ENCODE measurements at regions not wholly inside any gene's neighbourhood (a gene's known extent, or its start where the extent isn't known, plus 50 kb on each side); places are given as distances from the start of the nearest gene placed in this dataset.

DNA sequence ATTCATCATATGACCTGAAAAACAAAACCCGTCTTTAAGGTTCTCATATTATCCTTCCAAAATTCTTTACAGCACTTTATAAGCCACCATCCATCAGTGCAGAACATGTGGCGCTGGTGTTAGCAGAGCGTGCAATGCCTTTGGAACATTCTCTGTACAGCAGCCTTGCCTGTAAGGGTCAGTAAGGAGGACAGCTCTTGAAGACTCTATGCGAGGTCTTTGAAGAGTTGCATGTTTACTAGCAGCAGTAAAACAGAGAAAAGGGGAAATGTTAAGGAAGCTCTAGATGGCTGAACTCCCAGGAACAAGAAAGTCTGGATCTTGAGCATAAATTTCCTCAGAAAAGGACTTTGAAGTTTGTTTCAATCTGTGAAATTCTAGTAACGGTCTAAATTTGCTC, 365.6 kb downstream of the DUSP10 start:
- Histone ChIP-seq H2AFZ (ENCODE audit: low read length) (no peak overlapping the region), H3K4me3 (ENCODE audit: low read depth, low read length, poor library complexity, severe bottlenecking) (no peak overlapping the region), H3K9me3 (ENCODE audit: low read length) (no peaks in the 10 kb centered on the region), H3K27me3 (ENCODE audit: insufficient read depth, low read length) (no peaks in the 10 kb centered on the region), H4K20me1 (ENCODE audit: insufficient read depth, low read length) (no peaks in the 10 kb centered on the region), H3K36me3 (ENCODE audit: insufficient read depth, low read length) (no peaks in the 10 kb centered on the region), H3K27ac (ENCODE audit: low read depth, low read length, poor library complexity, severe bottlenecking) (no peak overlapping the region), H3K9me2 (ENCODE audit: low read depth, low read length) (no peaks in the 10 kb centered on the region), H3K9ac (ENCODE audit: low read length) (no peak overlapping the region), H3K4me2 (ENCODE audit: low read length) (no peak overlapping the region), H3F3A (ENCODE audit: insufficient read depth, low read length) (no peaks in the 10 kb centered on the region), H3K4me1 (ENCODE audit: insufficient read depth, low read length, severe bottlenecking) (no peaks in the 10 kb centered on the region), H3K79me2 (ENCODE audit: insufficient read depth, low read length) (no peaks in the 10 kb centered on the region)
- TF ChIP-seq, protein P1, sequence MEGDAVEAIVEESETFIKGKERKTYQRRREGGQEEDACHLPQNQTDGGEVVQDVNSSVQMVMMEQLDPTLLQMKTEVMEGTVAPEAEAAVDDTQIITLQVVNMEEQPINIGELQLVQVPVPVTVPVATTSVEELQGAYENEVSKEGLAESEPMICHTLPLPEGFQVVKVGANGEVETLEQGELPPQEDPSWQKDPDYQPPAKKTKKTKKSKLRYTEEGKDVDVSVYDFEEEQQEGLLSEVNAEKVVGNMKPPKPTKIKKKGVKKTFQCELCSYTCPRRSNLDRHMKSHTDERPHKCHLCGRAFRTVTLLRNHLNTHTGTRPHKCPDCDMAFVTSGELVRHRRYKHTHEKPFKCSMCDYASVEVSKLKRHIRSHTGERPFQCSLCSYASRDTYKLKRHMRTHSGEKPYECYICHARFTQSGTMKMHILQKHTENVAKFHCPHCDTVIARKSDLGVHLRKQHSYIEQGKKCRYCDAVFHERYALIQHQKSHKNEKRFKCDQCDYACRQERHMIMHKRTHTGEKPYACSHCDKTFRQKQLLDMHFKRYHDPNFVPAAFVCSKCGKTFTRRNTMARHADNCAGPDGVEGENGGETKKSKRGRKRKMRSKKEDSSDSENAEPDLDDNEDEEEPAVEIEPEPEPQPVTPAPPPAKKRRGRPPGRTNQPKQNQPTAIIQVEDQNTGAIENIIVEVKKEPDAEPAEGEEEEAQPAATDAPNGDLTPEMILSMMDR (IDR thresholded peaks at IDR 0.05; ENCODE audit: low read length): no peak
- TF ChIP-seq EZH2 (IDR thresholded peaks at IDR 0.05; ENCODE audit: borderline replicate concordance, low read length): no peak

DNA sequence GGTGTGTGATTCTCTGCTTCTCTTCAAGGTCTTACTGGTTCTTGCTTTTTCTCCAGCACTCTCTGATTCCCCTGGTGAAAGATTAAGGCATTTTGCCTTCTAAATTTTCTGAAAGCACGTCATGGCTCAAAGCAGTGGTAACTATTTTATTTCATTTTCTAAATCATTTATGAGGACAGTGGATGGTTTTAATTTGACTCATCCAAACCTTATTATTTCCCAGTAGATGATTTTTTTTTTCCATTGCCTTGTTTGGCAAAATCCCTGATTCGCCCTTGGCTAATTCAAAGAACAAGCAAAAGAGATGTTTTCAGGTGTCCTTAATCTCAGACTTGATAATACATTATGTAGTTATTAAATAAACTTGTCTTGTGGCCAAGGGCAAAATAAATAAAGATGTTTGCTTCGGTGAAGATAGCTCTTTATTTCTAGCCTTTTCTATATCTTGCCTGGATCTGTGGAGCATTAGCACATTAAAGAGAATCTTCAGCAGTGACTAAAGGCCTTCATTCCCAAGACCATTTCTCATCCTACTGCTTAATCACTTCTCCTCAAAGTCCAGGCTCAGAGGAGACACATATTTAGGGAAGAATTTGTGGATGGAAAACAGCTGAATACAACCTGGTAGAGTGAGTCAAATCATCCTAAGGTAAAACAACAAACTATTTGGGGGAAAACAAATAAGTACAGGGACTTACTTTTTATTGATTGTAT, 359.8 kb downstream of the DUSP10 start:
- no peaks in the 10 kb centered on the region for H3F3A ChIP-seq (ENCODE audit: insufficient read depth, low read length)
- no peak for TF ChIP-seq EZH2 (IDR thresholded peaks at IDR 0.05; ENCODE audit: borderline replicate concordance, low read length)
- TF ChIP-seq, protein P1 (IDR thresholded peaks at IDR 0.05; ENCODE audit: low read length): no peak
- no peaks in the 10 kb centered on the region for H3K9me3 ChIP-seq (ENCODE audit: low read length)
- H3K4me2 ChIP-seq (ENCODE audit: low read length): no peak overlapping the region
- no peaks in the 10 kb centered on the region for H3K27me3 ChIP-seq (ENCODE audit: insufficient read depth, low read length)
- no peaks in the 10 kb centered on the region for H3K9me2 ChIP-seq (ENCODE audit: low read depth, low read length)
- H3K4me1 ChIP-seq (ENCODE audit: insufficient read depth, low read length, severe bottlenecking): no peaks in the 10 kb centered on the region
- H3K4me3 ChIP-seq (ENCODE audit: low read depth, low read length, poor library complexity, severe bottlenecking): no peak overlapping the region
- no peaks in the 10 kb centered on the region for H3K79me2 ChIP-seq (ENCODE audit: insufficient read depth, low read length)
- H3K27ac ChIP-seq (ENCODE audit: low read depth, low read length, poor library complexity, severe bottlenecking): no peak overlapping the region
- no peaks in the 10 kb centered on the region for H4K20me1 ChIP-seq (ENCODE audit: insufficient read depth, low read length)
- no peak overlapping the region for H3K9ac ChIP-seq (ENCODE audit: low read length)
- H2AFZ ChIP-seq (ENCODE audit: low read length): no peak overlapping the region
- H3K36me3 ChIP-seq (ENCODE audit: insufficient read depth, low read length): no peaks in the 10 kb centered on the region

DNA sequence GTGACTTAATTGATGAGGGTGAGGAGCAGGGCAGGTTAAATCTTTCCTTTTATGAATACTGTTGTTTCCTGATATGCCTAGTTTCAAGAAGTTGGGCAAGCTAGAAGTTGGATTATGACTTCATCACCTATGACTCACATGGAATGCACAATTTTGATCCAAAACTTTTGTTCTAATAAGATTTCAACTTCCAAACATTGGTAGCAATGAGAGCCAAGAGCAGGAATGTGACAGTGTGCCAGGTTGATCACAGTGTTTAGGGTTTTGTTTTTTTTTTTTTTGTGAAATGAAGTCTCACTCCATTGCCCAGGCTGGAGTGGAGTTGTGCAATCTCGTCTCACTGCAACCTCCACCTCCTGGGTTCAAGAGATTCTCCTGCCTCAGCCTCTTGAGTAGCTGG, 349.4 kb downstream of the DUSP10 start:
- Histone ChIP-seq H3K9me3 (ENCODE audit: low read length) (no peaks in the 10 kb centered on the region), H2AFZ (ENCODE audit: low read length) (no peak overlapping the region), H3K36me3 (ENCODE audit: insufficient read depth, low read length) (no peaks in the 10 kb centered on the region), H3K9me2 (ENCODE audit: low read depth, low read length) (no peaks in the 10 kb centered on the region), H3F3A (ENCODE audit: insufficient read depth, low read length) (no peaks in the 10 kb centered on the region), H3K4me3 (ENCODE audit: low read depth, low read length, poor library complexity, severe bottlenecking) (no peak overlapping the region), H3K27ac (ENCODE audit: low read depth, low read length, poor library complexity, severe bottlenecking) (no peak overlapping the region), H3K4me2 (ENCODE audit: low read length) (no peak overlapping the region), H3K4me1 (ENCODE audit: insufficient read depth, low read length, severe bottlenecking) (no peaks in the 10 kb centered on the region), H3K79me2 (ENCODE audit: insufficient read depth, low read length) (no peaks in the 10 kb centered on the region), H4K20me1 (ENCODE audit: insufficient read depth, low read length) (no peaks in the 10 kb centered on the region), H3K27me3 (ENCODE audit: insufficient read depth, low read length) (no peaks in the 10 kb centered on the region), H3K9ac (ENCODE audit: low read length) (no peak overlapping the region)
- TF ChIP-seq, protein P1 (IDR thresholded peaks at IDR 0.05; ENCODE audit: low read length): no peak
- no peak for TF ChIP-seq EZH2 (IDR thresholded peaks at IDR 0.05; ENCODE audit: borderline replicate concordance, low read length)
